SIG-M5 treated with dmso at 0.1 percent for 504 hours (cell line): ENCODE measurements at regions not wholly inside any gene's neighbourhood (a gene's known extent, or its start where the extent isn't known, plus 50 kb on each side); places are given as distances from the start of the nearest gene placed in this dataset.
A peak's percentile ranks its signal among the peaks of the same experiment; 100 is the strongest.

Experiments used
- DNase-seq: peaks from one replicate; lab custom pipeline; 2025; ENCODE audit not compliant: unreplicated experiment; lab: John Stamatoyannopoulos, UW

DNA sequence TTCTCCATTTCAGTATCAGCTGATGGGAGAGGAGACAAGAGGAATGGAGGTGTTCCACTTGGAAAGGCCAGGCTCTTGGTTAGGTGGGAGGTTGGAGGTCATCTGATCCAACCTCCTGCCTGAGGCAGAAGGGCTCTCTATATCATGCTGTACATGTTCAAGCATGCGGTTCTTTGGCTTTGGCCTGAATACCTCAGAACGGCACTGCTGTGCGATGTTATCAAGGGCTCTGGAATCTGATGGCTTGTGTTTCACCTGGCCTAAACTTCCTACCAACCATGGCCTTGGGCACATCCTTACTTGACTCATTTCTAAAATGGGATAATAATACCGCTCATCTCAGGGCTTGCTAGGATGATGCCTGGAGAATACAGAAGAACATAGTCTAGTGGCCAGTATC, 90.1 kb upstream of the FAM169A start:
- no peak for DNase-seq

DNA sequence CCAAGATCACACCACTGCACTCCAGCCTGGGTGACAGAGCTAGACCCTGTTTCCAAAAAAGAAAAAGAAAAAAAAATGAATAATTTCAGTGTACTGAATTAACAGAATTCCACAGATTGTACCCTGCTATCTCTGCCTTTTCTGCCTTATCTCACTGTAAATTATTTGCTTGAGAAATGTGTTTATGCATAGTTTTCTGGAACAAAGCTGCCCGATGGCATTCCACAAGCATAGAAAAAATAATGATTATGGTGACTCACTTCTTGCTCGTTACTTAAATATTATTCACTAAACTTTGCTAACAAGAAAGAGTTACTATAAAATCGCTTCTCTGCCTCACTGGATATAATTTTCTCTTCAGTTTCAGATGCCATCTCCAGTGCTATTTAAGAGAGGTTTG, 88.7 kb upstream of the FAM169A start:
- no peak for DNase-seq

DNA sequence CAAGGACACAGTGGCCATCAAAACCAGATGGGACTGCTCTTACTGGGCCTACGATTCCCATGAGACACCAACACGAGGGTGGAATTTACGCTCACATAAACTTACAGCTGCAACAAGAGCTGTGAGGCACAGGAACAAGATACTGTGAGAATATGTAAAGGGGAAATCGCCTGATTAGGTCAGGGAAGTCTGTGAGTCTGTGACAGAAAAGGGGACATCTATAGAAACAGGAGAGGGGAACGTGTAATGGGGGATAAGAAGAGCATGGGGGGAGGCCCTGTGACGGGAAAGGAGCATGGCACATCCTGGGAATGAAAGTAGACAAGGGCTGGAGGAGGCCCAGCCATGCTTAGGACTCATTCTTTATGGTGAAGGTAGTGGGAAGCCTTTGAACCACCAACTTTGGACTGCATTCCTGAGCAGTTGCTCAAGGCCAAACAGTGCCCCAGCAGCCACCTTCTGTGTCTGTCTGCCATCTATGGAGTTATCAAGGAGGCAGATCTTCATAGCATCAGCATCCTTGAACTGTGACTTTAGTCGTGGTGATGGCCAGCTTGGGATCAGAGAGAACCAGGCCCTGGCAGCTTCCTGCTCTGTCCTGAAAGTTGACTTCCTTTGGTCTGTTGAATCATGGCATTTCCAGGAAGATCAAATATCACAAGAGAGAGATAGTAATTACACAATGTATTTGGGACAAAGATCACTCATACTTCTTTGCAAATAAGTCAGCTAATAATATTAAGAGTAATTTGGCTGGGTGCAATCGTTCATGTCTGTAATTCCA, 87.9 kb upstream of the FAM169A start:
- DNase-seq: peak; percentile 8

DNA sequence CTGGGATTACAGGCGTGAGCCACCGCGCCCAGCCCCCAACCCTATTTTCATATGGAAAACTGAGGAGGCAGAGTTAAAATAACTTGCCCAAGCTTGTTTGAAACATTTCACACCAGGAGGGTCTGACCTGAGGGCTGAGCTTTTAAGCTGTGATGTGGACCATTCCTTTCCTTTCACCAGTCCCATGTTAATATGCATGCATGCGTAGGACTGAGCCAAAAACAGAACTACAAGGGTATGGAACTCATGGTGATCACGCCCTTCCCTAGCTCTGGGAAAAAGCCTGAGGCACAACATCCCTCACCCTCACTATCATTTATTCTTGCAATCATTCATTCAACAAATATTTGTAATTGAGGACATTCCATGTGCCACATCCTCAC, 87.4 kb upstream of the FAM169A start:
- DNase-seq: no peak

DNA sequence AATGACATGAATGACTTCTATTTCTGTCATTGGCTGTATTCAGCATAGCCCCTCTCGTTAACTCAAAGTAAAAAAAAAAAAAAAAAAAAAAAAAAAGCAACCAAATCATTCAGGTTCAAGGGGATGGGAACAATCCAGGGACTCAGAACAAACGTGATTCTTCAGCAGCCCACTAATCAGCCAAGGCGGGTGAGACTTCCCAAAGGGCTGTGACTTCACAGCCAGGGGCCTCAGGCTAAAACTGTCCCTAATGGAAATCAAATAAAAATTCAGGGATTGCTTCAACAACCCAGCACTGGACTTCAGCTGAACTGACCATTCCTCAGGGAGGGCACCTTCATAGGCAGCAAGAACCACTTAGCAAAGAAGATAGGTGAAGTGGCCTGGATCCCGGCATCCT, 86.2 kb upstream of the FAM169A start:
- no peak for DNase-seq

DNA sequence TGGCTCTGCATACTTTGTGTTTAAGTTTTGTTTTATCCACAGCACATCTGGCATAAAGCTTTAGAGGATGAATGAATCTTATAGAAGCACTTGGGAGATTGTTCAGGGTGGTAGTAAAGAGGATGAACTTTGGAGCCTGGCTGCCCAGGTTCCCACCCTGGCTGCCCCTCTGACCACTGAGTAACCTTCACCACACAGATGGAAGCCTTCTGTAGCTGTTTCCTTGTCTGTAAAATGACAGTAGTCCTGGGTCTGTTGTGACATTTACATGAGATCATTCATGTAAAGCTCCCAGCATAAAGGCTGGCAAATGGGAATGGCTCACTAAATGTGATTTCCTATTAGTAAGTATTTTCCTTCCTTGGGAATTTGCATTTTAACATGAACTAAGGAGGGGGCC, 85.7 kb upstream of the FAM169A start:
- no peak for DNase-seq

DNA sequence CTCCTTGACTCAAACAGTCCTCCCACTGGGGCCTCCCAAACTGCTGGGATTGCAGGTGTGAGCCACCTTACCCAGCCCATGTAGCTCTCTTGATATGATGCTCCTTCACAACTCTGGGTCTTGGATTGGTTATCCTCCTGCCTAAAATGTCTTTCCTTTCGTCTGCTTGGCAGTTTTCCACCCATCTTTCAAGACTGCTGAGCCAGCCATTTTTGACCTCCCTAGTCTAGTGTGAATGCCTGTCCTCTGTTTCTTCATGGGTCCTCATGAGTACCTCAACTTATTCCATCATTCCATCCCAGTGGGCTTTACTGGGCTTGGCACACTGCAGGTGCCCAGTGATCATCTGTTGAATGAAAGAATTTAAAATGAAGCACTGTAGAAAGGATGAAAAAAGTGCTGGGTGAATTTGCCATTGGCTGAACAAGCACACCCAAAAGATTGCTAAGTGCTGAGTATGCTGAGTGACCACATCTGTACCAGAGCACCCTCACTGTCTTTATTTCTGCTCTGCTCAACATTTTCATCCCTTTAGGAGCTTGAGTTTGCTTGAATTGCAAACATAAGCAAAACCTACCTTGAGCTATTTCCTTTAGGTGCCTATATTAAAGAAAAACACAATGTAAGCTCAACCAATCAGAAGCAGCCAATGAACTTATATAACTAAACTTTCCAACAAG, 84.8 kb upstream of the FAM169A start:
- no peak for DNase-seq

DNA sequence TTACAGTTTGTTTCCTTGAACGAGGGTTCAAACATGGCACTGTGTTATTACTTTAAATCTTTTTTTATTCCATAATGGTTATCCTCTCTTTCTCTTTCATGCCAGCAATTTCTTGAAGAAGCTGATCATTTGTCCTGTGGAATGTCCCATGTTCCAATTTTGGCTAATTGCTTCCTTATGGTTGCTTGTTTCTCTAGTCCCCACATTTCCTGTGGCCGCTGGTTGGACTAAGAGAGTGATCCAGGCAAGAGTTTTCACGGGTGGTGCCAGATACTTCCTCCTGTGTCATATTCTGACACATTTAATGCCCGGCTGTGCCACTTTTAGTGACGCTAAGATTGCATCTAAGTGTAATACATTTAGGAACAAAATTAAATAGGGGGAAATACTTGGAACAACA, 83.8 kb upstream of the FAM169A start:
- no peak for DNase-seq

DNA sequence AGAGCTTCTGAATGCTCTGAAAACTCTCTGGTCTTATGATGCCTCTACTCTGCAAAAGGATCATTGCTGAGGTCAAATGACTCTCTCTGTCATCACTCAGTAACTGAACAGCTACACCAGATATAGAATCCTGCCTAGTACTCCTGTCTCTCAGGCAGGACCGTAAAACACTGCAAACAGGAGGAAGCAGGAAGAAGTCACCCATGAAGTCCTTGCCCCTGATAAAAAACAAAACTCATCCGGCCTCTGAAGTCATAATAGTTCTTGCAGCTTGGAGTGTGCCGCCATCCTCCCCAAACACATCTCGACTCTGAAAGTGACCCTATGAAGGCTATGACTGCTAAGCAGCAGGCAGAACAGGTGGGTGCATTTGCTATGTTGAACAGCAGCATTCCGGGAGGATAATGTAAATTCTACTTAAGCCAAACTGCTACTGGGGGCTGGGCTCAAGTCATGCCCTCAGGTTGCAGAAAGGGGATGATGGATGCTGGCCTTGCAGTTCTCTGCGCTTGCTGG, 81.9 kb upstream of the FAM169A start:
- DNase-seq: no peak

DNA sequence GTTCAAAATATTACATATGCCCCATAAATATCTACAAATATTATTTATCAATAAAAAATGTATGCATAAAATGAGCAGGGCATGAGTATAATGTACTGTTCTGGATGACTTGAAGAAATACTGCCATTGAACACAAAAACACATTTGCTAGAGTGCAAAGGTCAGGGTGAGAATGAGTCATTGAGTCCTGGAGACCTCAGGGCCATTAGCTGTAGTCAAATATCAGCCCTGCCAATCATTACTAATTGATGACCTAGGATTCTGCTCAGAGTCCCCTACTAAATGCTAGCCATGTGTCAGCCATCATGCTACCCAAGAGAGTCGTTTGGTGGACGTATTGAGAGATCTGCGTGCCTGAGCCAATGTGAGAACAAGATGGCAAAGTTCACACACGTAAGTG, 80.3 kb upstream of the FAM169A start:
- no peak for DNase-seq

DNA sequence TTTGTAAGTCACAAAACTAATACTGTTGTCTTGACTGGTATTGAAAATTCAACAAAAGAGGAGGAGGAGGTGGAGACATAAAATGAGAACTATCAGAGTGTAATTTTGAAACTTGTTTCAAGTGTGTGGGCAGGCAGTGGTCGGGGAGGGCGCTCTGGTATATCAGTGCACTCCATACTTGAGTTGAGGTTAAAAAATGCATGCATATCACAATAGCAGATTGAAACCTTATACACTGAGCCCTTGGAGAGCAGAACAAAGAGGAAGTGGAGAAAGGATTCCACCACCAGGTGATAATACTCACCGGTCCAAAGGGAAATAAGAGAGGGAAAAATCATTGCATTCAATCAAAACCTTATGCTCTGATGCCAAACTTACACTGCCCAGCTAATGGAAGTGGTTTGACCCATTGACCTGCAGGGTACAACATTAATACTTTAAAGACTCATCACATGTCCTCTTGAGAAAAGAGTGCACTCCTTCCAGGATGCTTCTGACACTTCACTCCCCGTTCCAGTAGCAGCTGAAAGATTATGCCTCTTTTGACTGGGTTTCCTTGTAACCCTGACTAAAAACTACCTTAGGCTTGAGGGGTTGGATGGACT, 79.5 kb upstream of the FAM169A start:
- no peak for DNase-seq

DNA sequence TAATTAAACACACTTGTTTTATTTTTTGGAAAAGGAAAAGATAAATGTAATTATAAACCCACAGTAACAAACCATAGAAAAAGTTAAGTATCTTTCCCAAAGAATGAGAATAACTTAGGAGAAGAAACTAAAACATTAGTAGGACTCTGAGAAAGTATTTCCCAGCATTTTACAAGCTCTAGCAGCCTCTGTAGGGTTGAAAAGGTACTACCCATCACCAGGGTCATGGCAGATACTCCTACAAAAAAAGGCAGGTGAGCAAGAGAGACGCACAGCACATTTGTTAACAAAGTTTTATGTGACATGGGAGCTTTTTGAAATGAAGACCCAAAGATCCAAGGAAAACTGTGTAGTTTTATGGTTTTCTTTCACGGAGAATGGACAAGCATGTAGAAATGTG, 77.7 kb upstream of the FAM169A start:
- no peak for DNase-seq

DNA sequence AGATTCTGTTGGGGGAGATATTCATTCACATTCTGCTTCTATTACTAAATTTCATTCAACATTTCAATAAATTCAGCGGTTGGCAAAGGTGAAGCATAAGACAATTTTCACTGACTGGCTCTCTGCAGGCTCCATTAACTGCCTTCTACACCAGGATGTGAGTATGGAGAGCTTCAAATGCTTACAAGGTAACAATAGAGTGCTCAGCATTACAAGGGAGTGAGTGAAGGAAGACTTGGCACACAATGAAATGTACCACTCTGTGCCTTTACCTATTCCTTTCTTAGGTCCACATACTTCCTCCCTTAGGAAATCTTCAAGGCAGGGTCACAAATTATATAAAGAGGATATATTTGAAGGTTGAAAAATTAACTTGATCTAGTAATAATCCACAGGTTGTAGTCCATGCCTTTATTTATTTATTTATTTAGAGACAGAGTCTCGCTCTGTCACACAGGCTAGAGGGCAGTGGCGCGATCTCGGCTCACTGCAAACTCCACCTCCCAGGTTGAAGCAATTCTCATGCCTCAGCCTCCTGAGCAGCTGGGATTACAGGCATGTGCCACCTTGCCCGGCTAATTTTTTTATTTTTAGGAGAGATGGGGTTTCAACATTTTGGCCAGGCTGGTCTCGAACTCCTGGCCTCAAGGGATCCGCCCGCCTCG, 76.6 kb upstream of the FAM169A start:
- no peak for DNase-seq

DNA sequence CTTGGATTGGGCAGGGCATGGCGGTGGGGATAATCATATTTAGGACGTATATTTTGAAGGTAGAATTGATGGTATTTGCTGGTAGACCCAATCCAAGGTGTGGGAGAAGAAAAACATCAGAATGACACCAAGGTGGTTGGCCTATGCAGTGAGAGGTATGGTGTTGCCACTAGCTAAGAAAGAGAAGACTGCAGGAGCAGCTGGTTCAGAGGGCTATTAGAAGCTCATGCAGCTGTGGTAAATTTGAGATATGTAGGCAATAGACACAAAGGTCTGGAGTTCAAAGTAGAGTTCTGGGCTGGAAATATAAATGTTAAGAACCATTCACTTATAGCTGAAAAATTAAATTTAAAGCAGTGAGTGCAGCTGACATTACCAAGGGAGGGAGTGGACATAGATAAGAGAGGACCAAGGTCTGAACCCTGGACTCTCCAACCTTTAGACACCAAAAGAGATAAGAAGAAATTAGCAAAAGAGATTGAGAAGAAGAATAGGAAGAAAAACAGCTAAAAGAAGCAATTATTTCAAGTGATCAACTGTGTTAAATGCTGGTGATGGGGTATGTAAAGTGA, 74.7 kb upstream of the FAM169A start:
- DNase-seq: no peak

DNA sequence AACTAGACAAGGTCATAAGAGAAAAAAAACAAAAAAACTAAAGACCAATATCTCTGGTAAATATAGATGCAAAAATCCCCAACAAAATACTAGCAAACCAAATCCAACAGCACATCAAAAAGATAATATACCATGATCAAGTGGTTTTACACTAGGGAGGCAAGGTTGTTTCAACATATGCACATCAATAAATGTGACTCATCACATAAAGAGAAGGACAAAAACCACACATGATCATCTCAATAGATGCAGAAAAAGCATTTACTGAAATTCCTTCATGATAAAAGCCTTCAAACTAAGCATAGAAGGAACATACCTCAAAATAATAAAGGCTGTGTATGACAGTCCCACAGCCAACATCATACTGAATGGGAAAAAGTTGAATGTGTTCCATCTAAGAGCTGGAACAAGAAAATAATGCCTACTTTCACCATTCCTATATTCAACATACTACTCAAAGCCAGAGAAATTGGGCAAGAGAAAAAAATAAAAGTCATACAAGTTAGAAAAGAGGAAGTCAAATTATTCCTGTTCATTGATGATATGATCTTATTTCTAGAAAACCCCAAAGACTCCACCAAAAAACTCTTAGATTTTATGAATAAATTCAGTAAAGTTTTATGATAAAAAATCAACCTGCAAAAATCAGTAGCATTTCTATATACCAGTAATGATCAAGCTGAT, 72.2 kb upstream of the FAM169A start:
- DNase-seq: peak; percentile 33

DNA sequence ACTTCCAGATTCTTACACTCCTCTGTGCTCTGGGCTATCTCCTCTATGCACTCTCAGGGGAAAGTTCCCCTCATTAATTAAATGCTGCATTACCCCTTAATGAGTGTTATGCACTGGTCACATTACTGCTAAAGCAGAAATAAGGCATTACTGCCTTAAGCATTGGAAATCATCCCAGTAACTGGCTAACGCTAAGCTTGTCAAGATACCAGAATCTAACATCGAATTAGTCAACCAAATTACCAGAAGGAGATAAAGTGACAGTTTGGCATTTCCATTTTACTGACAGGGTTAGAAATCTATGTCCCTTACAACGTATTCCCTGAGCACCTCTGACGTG, 69.5 kb upstream of the FAM169A start:
- DNase-seq: no peak

DNA sequence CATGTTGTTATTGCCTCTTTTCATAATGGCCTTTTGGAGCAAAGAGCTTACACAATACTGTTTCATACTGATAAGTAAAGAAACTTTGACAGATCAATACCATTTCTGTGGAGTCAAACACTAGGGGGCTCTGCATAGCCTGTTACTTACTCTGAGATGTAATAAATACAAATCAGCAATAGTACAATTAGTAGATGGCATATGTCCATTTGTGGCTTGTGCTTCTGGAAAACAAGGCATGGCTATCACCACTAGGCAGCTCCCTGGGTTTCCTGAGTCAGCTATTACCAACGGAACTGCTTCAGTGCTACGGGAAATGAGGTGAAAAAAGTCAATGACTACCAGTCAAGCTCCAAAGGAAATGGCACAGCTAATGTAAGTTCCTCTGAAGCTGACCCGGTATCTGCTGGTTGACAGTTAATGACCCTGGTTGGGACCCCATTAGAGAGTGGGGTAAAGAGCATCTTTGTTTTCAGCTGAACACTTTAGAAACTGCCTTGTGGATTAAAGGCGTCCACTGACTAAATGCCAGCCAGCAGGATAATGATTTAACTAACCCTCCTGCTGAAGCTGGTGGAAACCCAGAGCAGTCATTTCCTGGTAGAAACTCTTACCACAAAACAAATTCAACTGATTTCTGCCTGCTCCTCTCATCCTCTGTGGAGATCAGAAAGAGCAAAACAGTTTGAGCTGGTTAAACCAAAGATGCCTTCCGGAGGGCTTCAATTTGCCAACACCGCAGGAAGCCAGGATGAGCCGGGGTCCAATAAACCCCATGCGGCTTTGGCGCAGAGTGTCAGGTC, 69.0 kb upstream of the FAM169A start:
- peak; percentile 17 for DNase-seq

DNA sequence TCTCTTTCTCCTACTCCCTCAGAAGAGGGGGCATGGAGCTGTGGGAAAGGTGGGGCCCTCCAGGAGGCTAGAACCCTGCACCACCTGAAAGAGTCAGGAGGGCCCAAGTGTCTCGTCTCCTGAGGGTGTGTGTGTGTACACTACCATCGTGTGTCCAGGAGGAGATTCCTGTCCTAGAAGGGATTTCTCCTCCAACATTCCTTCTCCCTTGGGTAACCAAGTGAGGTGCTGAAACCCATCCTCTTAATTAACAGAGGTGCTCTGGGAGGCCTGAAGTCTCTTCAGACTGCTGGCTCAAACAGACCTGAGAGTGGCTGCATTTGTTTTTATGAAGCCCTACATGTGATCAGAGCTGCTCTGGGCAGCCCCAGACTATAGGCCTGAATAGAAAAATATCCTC, 61.1 kb upstream of the FAM169A start:
- no peak for DNase-seq

DNA sequence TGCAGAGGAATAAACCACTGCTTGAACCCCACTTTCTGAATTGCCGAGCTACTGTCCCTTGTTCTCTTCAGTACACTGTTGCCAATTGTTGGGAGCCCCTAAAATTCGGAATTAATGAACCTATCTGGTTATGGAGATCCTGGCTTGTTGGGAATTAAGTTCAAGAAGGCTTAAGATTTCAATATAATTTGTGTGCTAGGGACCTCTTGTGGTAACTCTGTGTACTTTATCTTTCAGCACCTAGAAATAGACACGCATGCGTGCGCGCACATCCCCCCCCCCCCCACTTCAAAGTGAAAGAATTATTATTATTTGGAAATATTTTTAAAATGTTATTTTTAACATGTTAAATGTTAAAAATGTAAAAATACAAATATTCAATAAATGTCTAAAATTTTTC, 53.3 kb upstream of the FAM169A start:
- peak; percentile 68 for DNase-seq

DNA sequence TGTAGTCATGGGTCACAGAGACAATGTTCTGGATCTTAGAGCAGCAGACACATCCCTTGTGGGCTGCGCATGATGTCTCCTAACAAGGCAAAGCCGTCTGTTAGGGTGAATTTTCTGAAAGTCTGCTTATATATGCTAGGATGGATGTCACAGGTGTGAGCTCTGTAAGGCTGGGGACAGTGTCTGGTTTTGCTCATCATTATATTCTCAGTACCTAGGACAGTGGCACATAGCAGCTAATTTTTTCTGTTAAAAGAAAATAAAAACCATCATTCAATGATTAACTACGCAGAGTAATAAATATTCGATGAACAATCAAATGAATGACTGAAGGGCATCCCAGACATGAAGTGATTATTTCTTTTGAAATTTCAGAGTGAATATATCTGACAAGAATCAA, 52.9 kb upstream of the FAM169A start:
- no peak for DNase-seq
